ENCODE measurements at regions not wholly inside any gene's neighbourhood (a gene's known extent, or its start where the extent isn't known, plus 50 kb on each side); places are given as distances from the start of the nearest gene placed in this dataset.

DNA sequence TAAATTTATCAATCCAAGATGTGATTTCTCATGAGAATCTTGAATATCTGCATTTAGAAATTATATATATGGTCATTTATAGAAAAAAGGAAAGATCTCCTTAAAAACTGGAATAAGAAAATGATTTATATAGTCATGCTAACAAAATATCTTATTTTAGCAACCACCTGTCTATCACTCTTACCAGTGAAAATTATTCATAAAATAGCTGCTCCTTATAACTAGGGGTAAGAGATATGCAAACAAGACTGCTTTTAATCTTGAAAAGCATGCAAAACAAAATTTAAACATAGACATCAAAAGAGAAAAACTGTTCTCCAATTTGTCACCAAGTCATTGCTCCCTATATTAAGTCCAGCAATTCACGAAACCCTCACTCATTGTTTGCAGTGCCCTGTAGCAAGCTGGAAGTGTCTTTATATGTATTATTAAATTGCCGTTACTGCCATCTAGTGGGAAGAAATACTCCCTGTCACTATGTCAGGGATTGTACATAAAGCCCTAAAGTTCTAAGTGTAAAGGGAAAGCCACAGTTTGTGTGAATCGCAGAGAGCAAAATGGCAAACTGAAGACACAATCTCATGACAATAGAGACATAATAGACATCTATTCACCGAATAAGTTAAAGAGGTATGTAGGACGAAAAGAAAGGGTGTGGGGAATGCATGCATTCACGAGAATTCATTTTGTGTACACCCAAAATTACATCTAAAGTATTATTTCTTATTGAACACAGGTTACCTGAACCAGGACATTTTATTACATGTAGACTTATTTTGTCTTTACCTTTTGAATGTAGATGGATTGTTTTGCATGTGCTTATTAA is 600.5 kb downstream of the USP25 start:
- peak; percentile 53 to 80 (median 64) for DNase-seq (ENCODE audit: low read depth in 4 of 4, low spot score in 2 of 4)

- no peak for DNase-seq (ENCODE audit: low read depth in 4 of 4, low spot score in 2 of 4)
Measured at GRCh38 chr21:16330908-16331268, 601.1 kb downstream of the USP25 start.

GRCh38 chr21:16337266-16337665 is 607.5 kb downstream of the USP25 start:
- no peak for DNase-seq (ENCODE audit: low read depth in 4 of 4, low spot score in 2 of 4)

GRCh38 chr21:16342932-16343331 is 613.1 kb downstream of the USP25 start:
- DNase-seq (ENCODE audit: low read depth in 4 of 4, low spot score in 2 of 4), result no peak

- DNase-seq (ENCODE audit: low read depth in 4 of 4, low spot score in 2 of 4), result no peak
Measured at GRCh38 chr21:16343776-16344175, 614.0 kb downstream of the USP25 start.

GRCh38 chr21:16345757-16346156 is 616.0 kb downstream of the USP25 start:
- DNase-seq (ENCODE audit: low read depth in 4 of 4, low spot score in 2 of 4), result no peak

- no peak for DNase-seq (ENCODE audit: low read depth in 4 of 4, low spot score in 2 of 4)
Measured at GRCh38 chr21:16347223-16347622, 617.4 kb downstream of the USP25 start.

- DNase-seq (ENCODE audit: low read depth in 4 of 4, low spot score in 2 of 4), result no peak
Measured at GRCh38 chr21:16353764-16354163, 624.0 kb downstream of the USP25 start.

- no peak for DNase-seq (ENCODE audit: low read depth in 4 of 4, low spot score in 2 of 4)
Measured at GRCh38 chr21:16357994-16358393, 628.2 kb downstream of the USP25 start.

DNA sequence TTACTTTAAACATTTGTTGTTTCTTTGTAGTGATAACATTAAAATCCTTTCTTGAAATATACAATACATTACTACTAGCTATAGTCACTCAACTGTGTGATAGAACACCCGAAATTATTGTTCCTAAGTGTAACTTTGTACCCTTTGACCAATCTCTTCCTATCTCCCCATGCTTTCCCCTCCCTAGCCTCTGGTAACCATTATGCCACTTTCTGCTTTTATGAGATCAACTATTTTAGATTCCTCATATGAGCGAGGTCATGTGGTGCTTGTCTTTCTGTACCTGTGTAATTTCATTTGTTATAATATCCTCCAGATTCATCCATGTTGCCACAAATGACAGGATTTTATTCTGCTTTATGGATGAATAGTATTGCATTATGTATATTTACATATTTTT is 629.0 kb downstream of the USP25 start:
- no peak for DNase-seq (ENCODE audit: low read depth in 4 of 4, low spot score in 2 of 4)

GRCh38 chr21:16363100-16363499 is 633.3 kb downstream of the USP25 start:
- DNase-seq (ENCODE audit: low read depth in 4 of 4, low spot score in 2 of 4), result no peak

GRCh38 chr21:16363518-16363917 is 633.7 kb downstream of the USP25 start:
- DNase-seq (ENCODE audit: low read depth in 4 of 4, low spot score in 2 of 4), result peak in 1 of 4 donors; percentile 6

- no peak for DNase-seq (ENCODE audit: low read depth in 4 of 4, low spot score in 2 of 4)
Measured at GRCh38 chr21:16366207-16366606, 636.4 kb downstream of the USP25 start.

DNA sequence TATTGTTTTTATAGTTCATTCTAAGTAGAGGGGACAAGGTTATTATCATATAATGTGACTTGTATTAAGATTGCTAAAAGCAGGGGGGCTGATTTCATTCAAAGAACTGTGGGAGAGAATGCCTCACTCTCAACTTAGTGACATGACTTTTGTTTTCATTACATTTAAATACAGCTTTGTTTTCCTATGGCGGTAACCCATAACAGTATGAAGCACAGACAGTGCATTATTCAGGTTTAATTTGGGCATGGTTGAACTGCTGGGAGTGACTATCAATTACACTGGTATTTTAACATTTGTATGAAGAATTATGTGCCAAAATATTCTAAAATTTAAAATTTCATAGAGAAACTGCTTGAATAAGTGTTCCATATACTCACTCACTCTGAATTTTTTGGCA is 637.3 kb downstream of the USP25 start:
- no peak for DNase-seq (ENCODE audit: low read depth in 4 of 4, low spot score in 2 of 4)

DNA sequence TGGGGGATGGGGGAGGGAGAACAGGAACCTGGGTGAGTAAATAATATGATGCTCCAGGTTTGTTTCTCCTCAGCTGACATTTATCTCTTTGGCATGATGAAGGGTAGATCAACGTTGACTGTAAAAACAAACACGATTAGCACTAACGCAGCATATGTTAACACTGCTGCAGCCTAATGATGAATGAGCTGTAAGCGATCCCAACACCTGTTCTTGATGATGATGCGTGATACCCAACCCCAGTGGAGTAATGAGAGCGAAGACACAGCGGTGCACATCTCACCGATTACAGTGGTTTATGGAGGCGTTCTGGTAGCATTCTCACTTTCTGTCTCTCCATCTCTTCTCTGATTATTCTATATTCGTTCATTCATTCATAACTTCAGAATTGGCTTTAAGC is 640.4 kb downstream of the USP25 start:
- peak in 1 of 4 donors; percentile 2 for DNase-seq (ENCODE audit: low read depth in 4 of 4, low spot score in 2 of 4)

DNA sequence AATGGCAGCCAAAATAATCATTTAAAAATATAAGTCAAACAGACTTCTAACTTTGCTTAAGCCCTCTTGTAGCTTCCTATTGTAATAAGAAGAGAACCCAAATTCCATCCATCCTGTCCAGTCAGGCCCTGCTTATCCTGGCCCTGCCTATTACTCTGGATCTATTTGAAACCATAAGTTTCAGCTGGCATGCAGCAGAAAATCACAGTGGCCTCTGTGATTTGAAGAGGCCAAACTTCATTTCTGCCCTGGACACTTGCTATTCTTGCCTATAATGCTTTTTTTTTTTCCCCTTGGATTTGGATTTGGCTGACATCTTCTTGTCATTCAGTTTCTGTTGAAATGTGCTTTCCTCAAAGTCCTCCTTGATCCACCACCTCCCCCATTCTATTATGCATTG is 642.8 kb downstream of the USP25 start:
- DNase-seq (ENCODE audit: low read depth in 4 of 4, low spot score in 2 of 4), result no peak

GRCh38 chr21:16376673-16377072 is 646.9 kb downstream of the USP25 start:
- DNase-seq (ENCODE audit: low read depth in 4 of 4, low spot score in 2 of 4), result no peak

DNA sequence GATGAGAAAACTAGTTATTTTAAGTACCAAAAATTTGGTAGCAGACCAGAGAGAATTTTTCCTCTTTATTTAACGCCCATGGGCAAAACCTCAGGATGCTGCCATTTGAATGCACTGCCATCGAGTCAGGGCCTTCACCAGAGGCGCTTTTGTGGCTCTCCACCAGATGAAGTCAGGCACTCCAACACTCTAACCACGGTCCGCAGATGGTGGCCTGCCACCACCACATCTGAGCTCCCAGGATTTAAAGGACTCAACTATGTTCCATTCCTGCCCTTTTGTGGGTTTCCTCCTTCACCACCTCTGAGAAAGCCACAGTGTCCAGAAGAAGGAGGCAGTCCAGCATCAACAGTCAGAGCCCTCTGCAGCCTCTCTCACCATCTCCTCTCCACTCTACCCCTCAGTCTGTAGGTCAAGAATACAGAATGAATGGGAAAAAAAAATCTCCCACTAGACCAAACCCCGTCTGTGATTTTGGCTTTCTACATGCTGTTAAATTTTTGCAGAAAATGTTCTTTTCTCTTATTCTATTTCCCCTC is 647.4 kb downstream of the USP25 start:
- DNase-seq (ENCODE audit: low read depth in 4 of 4, low spot score in 2 of 4), result no peak

- DNase-seq (ENCODE audit: low read depth in 4 of 4, low spot score in 2 of 4), result no peak
Measured at GRCh38 chr21:16377857-16378256, 648.1 kb downstream of the USP25 start.

DNA sequence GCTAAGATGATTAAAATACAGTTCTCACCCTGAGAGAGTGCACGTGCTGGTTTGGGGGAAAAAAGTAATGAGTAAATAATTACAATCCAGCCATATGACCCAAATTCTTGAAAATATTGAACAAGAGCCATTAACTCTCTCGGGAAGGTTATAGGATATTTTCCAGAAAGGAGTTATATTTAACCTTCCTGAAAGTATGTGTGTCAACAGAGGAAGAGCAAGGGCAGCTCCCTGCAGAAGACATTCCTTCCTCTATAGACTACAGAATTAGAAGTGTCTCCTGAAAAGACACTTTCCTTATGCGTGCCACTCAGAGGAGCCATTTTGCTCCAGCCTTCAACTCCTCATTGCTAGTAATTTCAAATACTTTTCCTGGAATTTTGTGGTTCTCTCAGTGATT is 648.7 kb downstream of the USP25 start:
- DNase-seq (ENCODE audit: low read depth in 4 of 4, low spot score in 2 of 4), result no peak

DNA sequence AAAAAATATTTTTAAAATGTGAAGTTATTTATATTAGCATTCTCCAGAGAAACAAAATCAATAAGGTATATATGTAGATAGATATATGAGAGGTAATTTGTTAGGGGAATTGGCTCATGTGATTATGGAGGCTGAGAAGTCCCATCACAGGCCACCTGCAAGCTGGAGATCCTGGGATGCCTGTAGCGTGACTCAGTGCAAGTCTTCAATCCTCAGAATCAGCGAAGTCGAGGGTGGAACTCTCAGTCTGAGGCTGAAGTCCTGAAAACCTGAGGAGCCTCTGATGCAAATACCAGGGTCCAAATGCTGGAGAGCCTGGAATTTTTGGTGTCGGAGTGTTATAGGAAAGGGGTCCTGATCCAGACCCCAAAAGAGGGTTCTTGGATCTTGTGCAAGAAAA is 658.5 kb downstream of the USP25 start:
- DNase-seq (ENCODE audit: low read depth in 4 of 4, low spot score in 2 of 4), result no peak

DNA sequence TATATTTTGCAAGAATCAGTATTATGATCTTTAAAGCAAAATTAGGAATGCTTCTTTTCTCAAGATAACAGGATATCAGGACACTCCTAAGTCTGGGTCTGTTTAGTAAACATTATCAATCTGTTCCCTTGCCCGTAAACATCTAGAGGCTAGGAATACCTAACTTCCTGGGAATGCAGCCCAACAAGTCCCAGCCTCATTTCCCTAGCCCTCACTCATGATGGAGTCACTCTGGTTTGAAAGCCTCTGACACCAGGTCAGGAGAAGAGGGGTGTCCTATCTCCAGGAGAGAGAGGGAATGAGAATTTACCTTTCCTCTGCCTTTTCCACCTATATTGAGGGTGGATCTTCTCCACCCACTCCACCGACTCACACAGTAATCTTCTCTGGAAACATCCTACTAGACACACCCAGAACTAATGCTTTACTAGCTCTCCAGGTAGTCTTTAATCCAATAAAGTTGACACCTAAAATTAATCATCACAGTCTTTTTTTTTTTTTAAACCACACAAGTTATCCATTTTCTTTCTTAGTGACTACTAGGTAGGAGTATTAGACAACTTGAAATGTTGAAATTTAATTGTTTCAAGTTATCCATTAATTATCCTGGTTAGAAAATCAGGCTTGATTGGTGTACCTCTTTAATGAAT is 659.3 kb downstream of the USP25 start:
- DNase-seq (ENCODE audit: low read depth in 4 of 4, low spot score in 2 of 4), result no peak
